HG03565 (cell line): ENCODE measurements at regions not wholly inside any gene's neighbourhood (a gene's known extent, or its start where the extent isn't known, plus 50 kb on each side); places are given as distances from the start of the nearest gene placed in this dataset.
A peak's percentile ranks its signal among the peaks of the same experiment; 100 is the strongest.
"Not testable (repeated sequence)": the region's sequence is repeated elsewhere in the genome, so short reads cannot be mapped to it uniquely, and the experiment has no call there.

Experiments used
- ATAC-seq: cut with Tn5 transposase; IDR thresholded peaks from one replicate; pipeline ENCODE4 v1.9.1; 2021; ENCODE audit warnings: mild to moderate bottlenecking, moderate library complexity; ENCODE audit not compliant: unreplicated experiment

DNA sequence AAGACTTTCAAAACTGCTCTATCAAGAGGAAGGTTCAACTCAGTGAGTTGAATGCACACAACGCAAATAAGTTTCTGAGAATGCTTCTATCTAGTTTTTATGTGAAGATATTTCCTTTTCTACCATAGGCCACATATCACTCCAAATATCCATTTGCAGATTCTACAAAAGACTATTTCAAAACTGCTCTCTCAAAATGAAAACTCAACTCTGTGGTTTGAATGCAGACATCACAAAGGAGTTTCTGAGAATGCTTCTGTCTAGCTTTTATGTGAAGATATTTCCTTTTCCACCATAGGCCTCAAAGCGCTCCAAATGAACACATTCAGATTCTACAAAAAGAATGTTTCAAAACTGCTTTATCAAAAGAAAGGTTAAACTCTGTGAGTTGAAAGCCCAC, 1093.1 kb upstream of the DEFB115 start:
- not testable (repeated sequence) for ATAC-seq

DNA sequence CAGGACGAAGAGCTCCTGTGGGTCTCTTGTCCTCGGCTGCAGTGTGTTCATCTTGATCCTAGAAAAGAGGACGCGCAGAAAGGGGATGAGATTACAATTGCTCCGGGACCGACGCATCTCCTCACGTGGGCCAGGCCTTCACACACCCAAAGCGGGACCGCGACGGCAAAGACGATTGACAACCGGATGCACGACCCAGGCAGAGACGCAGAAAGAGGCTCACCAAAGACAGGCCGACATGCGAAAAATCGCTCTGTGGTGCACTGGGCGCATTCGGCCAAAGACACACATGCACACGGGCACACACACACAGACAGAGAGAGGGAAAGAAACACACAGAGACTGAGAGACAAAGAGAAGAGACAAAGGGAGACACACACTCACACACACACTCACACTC, 1089.9 kb upstream of the DEFB115 start:
- ATAC-seq: no peak

DNA sequence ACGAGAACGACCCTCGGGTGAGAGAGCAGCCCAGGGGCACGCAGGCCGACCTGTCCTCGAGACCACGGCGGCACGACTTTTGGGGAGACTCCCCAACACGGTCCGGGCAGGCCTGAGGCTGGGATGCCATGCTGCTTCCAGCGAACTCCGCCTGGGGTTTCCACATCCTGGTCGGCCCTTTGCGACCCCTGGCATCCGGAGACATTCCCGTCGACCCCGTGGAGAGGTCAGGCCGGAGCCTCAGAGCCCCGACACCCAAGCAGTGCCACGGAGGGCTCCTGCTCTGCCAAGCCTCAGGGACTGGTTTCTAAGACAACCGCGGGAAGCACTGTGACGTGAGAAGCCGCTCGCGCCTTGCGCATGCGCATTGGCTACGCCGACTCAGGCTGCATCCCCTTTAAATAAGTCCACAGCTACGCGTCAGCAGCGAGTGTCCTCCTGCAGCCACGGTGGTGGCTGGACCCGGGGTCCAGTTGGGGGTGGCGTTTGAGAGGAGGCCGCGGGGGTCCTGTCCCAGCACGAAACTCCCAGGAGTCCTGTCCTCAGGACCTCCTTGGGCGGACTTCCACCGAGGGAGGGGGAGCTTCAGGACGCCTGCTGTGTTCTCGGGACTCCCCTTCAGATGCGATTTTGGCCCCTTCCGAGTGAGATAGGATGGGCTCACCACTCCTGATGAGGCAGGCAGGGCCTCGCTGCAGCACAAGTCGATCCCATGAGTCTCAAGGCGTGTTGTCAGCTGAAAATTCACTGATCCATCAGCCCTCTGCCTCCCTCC, 1089.3 kb upstream of the DEFB115 start:
- no peak for ATAC-seq

DNA sequence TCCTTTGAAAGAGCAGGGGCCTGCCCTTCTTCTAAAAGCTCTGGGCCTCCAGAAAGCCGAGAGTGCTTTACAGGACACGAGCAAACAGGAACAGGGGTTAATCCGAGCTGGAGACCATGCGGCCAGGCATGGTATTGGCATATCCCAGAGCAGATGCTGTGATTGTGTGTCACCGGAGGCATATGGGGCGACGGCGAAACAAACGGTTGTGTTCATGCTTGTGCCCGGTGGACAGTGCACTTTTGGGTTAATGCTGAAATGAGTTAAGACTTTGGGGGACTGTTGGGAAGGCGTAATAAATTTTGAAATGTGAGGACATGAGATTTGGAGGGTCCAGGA, 1088.7 kb upstream of the DEFB115 start:
- no peak for ATAC-seq

DNA sequence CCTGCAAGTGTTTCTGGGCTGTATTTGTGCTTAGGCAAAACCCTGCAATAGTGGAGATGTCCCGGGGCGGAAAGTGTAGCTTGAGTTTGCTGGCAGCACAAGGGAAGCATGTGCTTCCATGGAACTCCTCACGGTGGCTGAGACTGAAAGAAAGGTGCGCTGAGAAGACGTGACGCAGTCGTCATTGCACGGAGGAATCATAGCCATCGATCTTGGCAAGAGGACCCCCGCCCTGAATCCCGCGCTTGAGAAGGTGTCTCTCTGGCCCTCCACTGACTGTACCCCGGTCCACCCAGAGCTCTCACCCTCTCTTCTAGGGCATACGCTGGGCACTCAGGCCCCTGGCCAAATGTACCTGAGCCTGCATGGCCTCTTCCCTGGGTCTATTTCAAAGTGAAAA, 1081.8 kb upstream of the DEFB115 start:
- no peak for ATAC-seq

DNA sequence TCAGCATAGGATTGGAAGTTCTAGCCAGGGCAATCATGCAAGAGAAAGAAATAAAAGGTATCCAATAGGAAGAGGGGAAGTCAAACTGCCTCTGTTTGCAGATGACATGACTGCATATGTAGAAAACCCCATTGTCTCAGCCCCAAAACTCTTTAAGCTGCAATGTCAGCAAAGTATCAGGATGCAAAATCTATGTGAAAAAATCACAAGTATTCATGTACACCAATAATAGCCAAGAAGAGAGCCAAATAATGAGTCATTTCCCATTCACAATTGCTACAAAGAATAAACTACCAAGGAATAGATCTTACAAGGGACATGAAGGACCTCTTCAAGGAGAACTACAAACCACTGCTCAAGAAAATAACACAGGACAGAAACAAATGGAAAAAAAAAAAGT, 1074.3 kb upstream of the DEFB115 start:
- ATAC-seq: not testable (repeated sequence)

DNA sequence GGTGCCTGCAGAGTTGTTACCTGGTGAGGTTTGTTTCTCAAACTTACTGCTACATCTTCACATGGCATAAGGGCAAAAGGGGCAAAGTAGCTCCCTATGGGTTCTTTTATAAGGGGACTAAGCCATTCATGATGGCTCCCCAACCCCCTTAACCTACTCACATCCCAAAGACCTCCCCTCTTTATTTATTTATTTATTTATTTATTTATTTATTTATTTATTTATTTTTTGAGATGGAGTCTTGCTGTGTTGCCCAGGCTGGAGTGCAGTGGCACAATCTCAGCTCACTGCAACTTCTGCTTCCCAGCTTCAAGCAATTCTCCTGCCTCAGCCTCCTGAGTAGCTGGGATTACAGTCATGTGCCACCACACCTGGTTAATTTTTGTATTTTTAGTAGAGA, 1065.7 kb upstream of the DEFB115 start:
- ATAC-seq: not testable (repeated sequence)

DNA sequence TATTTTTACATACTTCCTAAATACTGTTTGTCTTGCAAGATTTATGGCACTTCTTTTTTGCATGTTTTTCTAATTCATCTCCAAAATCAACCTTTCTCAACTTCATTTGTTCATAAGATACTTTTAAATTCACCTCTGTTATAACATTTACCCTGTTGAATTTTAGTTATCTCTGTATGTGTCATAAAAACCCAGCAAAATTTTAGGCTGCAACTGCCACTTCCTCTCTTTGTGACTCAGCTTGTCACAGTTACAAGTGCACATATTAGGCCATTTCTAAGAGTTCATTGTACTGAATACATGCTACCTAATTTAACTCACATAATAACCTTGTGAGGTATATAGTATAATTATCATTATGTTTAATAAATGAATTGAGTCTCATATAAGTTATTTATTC, 1023.0 kb upstream of the DEFB115 start:
- not testable (repeated sequence) for ATAC-seq

DNA sequence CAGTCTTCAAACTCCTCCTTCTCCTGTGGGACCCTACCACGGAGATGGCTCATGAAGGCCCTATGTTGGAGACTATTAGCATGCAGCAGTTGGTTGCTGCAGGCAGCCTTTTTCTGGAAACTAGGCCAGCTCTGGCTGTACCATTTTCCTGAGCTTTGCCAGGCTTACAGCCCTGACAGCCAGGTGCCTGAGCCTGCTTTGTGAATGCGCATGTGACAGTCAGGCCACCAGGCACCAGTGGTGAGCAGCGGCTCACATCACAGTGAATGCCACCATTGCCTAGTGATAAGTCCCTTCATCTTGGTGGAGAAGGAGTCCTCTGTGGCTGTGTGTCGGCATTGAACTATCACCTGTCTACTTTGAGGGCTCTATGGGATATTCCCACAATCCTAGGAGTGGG, 982.4 kb upstream of the DEFB115 start:
- ATAC-seq: not testable (repeated sequence)

DNA sequence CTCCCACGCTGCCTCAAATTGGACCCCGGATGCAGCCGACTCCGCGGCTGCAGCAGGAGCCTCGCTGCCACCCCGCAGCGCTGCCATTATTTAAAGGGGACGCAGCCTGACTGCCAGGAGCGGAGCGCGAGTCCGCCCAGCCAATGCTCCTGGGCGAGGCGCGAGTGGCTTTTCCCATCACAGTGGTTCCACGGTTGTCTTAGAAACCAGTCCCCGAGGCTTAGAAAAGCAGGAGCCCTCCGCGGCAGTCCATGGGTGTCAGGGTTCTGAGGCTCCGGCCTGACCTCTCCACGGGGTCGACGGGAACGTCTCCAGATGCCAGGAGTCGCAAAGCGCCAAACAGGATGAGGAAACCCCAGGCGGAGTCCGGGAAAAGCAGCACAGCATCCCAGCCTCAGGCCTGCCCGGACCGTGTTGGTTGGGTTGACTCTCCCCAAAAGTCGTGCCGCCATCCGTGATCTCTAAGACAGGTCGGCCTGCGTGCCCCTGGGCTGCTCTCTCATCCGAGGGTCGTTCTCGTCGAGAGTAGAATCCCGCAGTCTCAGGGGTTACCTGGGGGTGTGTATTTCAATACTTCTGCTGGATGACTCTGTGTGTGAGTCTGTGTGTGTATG, 975.8 kb upstream of the DEFB115 start:
- no peak for ATAC-seq

DNA sequence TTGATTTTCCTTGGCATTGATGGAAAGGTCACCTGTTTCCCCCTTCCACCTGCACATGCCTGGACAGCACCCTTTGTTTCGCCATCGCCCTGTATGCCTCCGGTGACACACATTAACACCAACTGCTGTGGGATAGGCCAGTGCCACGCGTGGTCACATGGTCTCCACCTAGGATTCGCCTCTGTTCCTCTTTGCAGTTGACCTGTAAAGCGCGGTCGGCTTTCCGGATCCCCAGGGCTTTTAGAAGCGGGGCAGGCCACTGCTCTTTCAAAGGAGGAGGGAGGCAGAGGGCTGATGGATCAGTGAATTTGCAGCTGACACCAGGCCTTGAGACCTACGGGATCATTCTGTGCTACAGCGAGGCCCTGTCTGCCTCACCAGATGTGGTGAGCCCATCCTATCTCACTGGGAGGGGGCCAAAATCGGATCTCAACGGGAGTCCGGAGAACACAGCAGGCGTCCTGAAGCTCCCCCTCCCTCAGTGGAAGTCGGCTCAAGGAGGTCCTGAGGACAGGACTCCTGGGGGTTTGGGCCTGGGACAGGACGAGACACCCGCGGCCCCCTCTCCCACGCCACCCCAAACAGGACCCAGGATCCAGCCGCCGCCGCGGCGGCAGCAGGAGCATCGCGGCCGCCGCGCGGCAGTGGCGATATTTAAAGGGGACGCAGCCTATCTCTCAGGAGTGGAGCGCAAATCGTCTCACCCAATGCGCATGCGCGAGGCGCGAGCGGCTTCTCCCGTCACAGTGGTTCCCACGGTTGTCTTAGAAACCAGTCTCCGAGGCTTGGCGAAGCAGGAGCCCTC, 973.8 kb upstream of the DEFB115 start:
- peak; percentile 57 for ATAC-seq

DNA sequence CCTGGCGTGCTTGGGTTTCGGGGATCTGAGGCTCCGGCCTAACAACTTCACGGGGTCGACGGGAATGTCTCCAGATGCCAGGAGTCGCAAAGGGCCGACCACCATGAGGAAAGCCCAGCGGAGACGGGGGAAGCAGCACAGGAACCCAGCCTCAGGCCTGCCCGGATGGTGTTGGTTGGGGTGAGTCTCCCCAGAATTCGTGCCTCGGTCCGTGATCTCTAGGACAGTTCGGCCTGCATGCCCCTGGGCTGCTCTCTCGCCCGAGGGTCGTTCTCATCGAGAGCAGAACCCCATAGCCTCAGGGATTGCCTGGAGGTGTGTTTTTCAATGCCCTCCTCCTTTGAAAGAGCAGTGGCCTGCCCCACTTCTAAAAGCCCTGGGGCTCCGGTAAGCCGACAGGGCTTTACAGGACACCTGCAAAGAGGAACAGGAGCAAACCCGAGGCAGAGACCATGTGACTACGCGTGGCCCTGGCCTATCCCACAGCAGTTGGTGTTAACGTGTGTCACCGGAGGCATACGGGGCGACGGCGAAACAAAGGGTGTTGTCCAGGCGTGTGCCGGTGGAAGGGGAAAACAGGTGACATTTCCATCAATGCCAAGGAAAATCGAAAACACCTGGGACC, 973.1 kb upstream of the DEFB115 start:
- ATAC-seq: peak; percentile 11

DNA sequence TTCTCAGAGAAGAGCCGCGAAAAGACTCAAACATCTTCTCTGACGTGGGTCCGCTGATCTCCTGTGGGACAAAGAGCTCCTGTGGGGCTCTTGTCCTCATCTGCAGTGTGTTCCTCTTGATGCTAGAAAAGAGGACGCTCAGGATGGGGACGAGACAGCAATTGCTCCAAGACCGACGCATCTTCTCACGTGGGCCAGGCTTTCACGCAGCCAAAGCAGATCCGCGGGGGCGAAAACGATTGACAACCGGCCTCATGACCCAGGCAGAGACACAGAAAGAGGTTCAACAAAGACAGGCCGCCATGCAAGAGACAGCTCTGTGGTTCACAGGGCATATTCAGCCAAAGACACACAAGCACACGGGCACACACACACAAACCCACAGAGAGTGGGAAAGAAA, 971.8 kb upstream of the DEFB115 start:
- no peak for ATAC-seq

DNA sequence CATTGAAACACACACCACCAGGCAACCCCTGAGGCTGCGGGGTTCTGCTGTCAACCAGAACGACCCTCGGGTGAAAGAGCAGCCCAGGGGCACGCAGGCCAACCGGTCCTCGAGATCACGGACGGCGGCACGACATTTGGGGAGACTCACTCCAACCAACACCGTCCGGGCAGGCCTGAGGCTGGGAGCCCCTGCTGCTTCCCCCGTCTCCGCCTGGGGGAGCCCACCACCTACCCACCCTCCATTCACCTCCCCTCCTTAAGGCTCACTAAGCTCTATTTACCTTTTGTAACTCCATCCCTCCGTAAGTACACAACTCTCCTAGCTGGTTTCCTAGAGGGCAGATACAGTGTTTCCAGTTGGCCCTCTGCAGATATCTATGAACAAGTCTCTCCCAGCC, 971.3 kb upstream of the DEFB115 start:
- ATAC-seq: no peak

DNA sequence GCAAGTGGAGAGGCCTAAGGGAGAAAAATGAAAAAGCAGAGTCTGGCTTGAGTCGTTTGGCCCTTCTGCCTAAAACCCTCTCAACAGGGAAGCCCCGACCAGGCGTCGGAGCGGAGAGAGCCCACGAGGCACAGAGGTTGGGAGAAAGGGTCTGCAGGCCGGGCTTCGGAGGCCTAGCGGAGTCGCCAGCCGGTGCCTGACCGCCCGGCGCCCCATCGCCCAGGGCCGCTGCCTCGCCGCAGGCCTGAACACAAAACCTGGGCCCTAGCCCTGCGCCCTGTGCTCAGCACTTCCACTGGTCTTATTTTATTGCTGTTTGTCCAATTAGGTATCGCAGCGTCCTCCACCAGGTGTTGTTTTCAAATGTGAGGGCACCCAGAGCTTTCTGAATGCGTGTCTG, 970.0 kb upstream of the DEFB115 start:
- ATAC-seq: not testable (repeated sequence)

DNA sequence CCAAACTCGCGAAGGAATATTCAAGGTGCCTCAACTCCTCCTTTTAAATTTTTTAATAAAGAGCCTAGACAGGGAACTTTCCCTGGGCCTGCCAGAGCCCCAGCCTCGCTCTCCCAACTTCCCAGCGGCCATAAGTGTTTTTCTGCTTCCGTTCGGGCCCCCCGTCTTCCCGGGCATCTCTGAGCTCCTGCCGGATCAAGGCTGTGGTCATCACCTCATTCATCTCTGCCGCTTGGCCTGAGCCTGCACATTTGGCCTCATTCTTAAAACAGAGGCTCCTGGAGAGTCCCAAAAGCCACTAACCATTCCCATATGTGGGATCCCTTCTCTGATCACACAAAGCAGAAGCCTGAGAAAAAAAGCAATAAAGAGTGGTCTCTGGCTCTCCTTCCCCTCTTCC, 969.1 kb upstream of the DEFB115 start:
- ATAC-seq: no peak

DNA sequence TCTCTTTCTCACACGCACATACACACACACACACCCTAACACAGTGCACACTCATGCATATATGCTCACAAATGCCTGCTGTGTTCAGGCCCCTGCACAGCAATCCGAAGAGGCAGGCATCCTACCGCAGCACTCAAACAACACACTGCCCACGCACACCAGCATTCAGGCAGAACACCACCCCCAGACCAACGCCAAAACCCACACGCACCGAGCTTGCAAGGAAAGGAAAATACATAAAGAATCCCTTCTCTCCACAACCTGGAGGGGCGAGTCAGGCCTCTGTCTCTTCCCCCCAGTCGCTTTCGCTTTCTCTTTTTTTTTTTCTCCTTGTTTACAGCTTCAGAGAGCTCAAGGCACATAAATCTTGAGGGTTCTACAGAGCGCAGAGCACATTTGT, 968.4 kb upstream of the DEFB115 start:
- ATAC-seq: not testable (repeated sequence)

DNA sequence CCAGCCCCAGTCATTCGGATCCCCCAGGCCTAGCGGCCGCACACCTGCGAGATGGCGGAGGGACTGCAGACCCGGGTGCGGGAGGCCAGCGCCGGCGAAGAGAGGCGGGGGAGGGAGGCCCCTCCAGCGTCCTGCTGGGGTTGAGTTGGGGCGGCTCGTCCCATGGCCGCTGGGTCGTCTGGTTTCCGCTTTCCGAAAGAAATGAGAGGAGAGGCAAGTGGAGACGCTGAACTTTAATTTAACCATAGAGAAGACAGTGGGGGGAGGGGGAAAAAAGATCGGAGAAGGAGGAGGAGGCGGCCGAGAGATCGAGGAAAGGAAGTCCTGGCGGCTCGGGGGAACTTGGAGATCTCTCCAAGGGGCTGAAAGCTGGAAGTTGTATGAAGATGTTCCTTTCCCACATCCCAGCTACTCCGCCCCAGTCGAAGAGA, 967.7 kb upstream of the DEFB115 start:
- not testable (repeated sequence) for ATAC-seq

DNA sequence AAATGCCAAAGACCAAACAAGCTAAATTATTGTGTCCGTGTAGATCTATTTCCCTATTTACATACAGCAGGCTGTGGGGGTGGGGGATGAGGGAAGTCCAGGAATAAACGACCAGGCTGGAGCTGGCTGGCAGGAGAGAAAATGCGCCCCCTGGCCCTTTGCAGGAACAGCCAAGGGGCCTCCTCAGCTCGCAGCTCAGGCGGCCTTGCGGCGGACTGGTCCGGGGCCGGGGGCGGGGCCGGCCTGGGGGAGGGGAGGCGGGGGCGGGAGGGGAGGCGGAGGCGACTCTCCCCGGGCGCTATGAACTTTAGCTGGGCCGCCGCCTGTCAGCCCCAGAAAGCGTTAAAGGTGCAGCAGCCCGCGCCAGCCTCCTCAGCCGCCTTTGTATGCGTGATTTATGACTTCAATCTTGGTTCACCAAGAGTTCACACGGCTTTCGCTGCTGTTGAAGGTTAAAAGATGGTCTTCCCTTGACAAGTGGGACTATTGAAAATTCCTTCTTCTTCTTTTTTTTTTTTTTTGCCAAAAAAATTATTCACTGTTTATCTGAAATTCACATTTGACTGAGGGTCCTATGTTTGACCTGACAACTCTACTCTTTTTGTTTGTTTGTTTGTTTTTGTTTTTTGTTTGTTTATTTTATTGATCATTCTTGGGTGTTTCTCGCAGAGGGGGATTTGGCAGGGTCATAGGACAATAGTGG, 967.0 kb upstream of the DEFB115 start:
- ATAC-seq: not testable (repeated sequence)

DNA sequence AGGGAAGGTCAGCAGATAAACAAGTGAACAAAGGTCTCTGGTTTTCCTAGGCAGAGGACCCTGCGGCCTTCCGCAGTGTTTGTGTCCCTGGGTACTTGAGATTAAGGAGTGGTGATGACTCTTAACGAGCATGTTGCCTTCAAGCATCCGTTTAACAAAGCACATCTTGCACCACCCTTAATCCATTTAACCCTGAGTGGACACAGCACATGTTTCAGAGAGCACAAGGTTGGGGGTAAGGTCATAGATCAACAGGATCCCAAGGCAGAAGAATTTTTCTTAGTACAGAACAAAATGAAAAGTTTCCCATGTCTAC, 966.4 kb upstream of the DEFB115 start:
- not testable (repeated sequence) for ATAC-seq

DNA sequence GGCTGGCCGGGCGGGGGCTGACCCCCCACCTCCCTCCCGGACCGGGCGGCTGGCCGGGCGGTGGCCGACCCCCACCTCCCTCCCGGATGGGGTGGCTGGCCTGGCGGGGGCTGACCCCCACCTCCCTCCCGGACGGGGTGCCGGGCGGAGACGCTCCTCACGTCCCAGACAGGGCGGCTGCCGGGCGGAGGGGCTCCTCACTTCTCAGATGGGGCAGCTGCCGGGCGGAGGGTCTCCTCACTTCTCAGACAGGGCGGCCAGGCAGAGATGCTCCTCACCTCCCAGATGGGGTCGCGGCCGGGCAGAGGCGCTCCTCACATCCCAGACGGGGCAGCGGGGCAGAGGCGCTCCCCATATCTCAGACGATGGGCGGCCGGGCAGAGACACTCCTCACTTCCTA, 965.8 kb upstream of the DEFB115 start:
- ATAC-seq: not testable (repeated sequence)
